Rectal smooth muscle tissue (tissue), 1 donor: ENCODE measurements at regions not wholly inside any gene's neighbourhood (a gene's known extent, or its start where the extent isn't known, plus 50 kb on each side); places are given as distances from the start of the nearest gene placed in this dataset.
"Not testable (repeated sequence)": the region's sequence is repeated elsewhere in the genome, so short reads cannot be mapped to it uniquely, and the experiment has no call there.

Source experiments
- H3K27ac ChIP-seq: one replicate; pipeline ENCODE4 v1.7.0; 2013; ENCODE audit warnings: low read depth, low read length, inconsistent platforms
- H3K27me3 ChIP-seq: one replicate; pipeline ENCODE4 v1.7.0; 2013; ENCODE audit warnings: low read length; ENCODE audit not compliant: control insufficient read depth, insufficient read depth
- H3K36me3 ChIP-seq: one replicate; pipeline ENCODE4 v1.7.0; 2013; ENCODE audit warnings: low read length; ENCODE audit not compliant: control insufficient read depth, insufficient read depth
- H3K4me1 ChIP-seq: one replicate; pipeline ENCODE4 v1.7.0; 2013; ENCODE audit warnings: low read length; ENCODE audit not compliant: control insufficient read depth, insufficient read depth
- H3K4me3 ChIP-seq: one replicate; pipeline ENCODE4 v1.7.0; 2013; ENCODE audit warnings: low read length
- H3K9ac ChIP-seq: one replicate; pipeline ENCODE4 v1.7.0; 2013; ENCODE audit warnings: low read length

DNA sequence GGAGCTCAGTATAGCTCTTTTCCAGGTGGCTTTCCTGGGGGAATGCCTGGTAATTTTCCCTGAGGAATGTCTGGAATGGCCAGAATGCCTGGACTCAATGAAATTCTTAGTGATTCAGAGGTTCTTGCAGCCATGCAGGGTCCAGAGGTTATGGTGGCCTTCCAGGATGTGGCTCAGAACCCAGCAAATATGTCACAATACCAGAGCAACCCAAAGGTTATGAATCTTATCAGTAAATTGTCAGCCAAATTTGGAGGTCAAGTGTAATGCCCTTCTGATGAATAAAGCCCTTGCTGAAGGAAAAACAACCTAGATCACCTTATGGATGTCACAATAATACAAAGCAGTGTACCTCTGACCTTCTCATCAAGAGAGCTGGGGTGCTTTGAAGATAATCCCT is 100.3 kb downstream of the TMEM167A start:
- H3K27ac ChIP-seq, H3K4me1 ChIP-seq, H3K4me3 ChIP-seq, H3K36me3 ChIP-seq, H3K9ac ChIP-seq, H3K27me3 ChIP-seq: not testable (repeated sequence)

DNA sequence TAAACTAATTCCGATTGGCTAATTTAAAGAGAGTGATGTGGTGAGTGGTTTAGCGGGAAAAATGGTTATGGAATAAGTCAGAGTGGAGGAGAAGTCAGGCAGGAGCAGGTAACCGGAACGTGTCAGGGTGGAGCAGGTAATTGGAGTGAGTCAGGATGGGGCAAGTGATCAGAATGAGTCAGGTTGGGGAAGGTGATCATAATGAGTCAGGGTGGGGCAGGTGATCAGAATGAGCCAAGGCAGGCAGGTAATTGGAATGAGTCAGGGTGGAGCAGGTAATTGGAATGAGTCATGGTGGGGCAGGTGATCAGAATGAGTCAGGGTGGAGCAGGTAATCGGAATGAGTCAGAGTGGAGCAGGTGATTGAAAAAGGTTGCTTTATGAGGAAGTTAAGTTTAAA is 101.4 kb downstream of the TMEM167A start:
- Histone ChIP-seq H3K36me3 (no peaks in the 10 kb centered on the region), H3K4me1 (no peaks in the 10 kb centered on the region)

DNA sequence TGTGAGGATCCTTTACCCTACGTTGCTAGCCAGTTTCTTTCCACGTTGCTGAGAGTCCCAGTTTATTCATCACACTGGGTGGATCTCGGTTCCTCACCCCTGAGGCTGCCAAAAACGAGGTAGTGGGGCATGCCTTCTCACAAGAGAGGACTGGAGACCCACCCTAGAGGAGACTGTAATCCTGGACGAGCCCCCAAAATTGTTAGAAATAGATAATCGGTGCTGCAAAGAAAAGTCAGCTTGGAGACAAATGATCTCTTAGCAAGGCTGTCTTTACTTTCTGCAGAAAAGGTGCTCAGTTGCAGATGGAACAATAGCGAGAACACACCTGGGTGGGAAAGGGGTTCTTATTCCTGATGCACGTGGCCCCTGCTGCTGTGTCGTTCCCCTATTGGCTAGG is 101.8 kb downstream of the TMEM167A start:
- H3K27me3 ChIP-seq: no peaks in the 10 kb centered on the region
- H3K27ac ChIP-seq: no peak overlapping the region
- H3K4me1 ChIP-seq: no peaks in the 10 kb centered on the region
- no peak overlapping the region for H3K4me3 ChIP-seq
- H3K9ac ChIP-seq: no peak overlapping the region
- no peaks in the 10 kb centered on the region for H3K36me3 ChIP-seq

More for the DNA sequence above, 101.4 kb downstream of the TMEM167A start:
- Histone ChIP-seq H3K27me3 (no peaks in the 10 kb centered on the region), H3K4me3 (no peak overlapping the region), H3K9ac (no peak overlapping the region), H3K27ac (no peak overlapping the region)

DNA sequence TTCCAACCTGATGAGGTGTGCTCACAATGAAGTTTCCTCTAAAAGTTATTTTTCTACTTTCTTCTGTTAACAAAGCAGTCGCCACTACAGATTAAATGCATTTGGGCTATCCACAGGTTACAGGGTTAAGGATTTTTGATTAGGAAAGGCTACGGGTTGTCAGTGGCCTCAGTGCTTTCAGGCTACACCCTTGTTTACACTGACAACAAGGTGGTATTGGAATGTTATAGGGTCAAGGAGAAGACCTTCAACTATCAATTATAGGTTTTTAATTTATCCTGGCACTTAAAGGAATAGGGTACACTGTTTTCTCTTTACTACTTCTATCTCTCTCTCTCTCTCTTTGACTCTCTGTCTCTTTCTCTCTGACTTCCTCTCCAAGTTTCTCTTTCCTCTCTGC is 102.8 kb downstream of the TMEM167A start:
- not testable (repeated sequence) for H3K27ac ChIP-seq, H3K36me3 ChIP-seq, H3K9ac ChIP-seq, H3K4me3 ChIP-seq, H3K4me1 ChIP-seq, H3K27me3 ChIP-seq

DNA sequence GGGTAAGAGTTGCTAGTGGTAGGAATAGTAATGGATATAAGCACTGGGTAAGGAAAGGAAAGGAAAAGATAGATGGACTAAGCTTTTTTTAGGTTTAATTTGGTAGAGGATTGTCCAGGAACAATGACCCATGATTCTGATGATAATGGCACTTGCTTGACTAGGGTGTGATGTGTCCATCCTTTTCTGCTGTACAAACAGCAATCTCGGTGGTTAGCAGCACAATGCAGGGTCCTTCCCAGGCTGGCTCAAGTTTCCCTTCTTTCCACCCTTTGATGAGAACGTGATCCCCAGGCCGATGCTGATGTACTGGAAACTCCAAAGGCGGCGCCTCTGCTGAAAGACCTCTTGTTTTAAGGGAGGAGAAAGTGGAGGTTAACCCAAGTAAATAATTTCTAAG is 105.3 kb downstream of the TMEM167A start:
- H3K36me3 ChIP-seq: no peaks in the 10 kb centered on the region
- H3K27ac ChIP-seq: no peak overlapping the region
- H3K9ac ChIP-seq: no peak overlapping the region
- no peak overlapping the region for H3K4me3 ChIP-seq
- H3K27me3 ChIP-seq: no peaks in the 10 kb centered on the region
- H3K4me1 ChIP-seq: no peaks in the 10 kb centered on the region

DNA sequence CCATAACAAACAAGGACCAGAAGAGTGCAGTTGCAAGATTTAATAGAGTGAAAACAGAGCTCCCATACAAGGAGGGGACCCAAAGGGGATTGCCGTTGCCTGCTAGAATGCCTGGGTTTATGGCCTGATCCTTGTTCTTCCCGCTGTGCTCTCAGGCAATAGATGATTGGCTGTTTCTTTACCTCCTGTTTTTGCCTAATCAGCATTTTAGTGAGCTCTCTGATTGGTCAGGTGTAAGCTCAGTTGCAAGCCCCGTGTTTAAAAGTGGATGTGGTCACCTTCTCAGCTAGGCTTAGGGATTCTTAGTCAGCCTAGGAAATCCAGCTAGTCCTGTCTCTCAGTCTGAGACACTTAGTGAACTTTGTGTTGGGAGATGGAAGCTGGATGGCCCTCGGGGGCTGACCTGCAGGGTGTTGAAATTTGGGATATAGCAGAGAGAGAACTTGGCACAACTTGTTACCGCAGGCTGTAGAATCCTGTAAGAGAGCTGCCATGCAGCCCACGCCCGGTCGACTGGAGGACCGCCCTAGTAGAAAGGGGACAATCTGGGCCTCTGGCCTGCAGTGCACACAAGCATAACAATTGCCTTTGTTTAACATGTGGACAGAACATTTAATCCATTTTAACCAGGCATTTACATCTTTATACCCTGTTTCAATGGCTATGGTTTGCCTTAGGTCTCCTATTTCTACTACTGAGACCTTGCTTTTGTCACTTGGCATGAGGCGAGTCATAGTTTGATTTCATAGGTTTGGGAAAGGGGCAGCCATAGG is 106.0 kb downstream of the TMEM167A start:
- not testable (repeated sequence) for H3K27ac ChIP-seq, H3K27me3 ChIP-seq, H3K36me3 ChIP-seq, H3K9ac ChIP-seq, H3K4me1 ChIP-seq, H3K4me3 ChIP-seq

DNA sequence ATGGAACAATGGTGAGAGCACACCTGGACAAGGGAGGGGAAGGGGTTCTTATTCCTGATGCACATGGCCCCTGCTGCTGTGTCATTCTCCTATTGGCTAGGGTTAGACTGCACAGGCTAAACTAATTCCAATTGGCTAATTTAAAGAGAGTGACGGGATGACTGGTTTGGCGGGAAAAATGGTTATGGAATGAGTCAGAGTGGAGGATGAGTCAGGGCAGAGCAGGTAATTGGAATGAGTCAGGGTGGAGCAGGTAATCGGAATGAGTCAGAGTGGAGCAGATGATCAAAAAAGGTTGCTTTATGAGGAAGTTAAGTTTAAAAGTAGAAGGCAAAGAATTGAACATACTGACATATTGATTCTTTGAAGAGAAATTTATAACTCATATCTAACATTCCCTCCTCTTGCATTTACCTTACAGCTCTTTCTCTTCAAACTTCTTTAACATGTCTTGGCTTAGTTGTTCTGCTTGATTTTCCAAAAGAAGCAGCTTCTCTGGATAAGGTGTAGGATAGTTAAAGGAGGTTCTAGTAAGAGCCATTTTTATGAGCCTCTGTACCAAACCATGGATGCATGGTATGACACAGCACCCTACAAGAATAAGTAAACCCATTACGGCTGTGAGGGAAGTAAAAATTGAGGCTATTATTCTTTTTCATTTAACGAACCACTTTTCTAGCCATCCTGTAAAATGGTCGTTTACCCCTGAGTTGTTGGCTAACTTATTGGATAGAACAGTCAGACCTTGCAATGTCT is 107.8 kb downstream of the TMEM167A start:
- not testable (repeated sequence) for H3K4me1 ChIP-seq, H3K4me3 ChIP-seq

DNA sequence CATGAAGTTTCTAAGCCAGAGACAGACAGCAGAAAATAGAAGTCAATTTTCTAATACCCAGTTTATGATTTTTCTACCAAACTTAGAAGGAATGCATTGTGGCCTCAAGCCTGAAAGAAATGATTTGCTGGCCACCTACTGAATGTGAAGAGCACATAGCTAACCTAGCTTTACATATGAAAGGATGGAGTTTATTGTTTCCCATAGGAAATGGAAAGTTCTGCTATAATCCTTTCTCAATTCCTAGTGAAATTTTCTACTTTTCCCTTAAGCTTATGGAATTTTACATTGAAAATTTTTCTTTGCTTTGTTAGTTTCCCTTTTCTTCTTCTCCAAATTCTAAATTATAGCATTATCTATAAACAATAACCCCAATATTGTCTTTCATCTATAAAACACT is 110.1 kb downstream of the TMEM167A start:
- no peaks in the 10 kb centered on the region for H3K36me3 ChIP-seq
- no peak overlapping the region for H3K27ac ChIP-seq
- H3K9ac ChIP-seq: no peak overlapping the region
- H3K4me1 ChIP-seq: no peaks in the 10 kb centered on the region
- H3K4me3 ChIP-seq: no peak overlapping the region
- H3K27me3 ChIP-seq: no peaks in the 10 kb centered on the region

More for the DNA sequence above, 107.8 kb downstream of the TMEM167A start:
- H3K9ac ChIP-seq, H3K27me3 ChIP-seq, H3K36me3 ChIP-seq, H3K27ac ChIP-seq: not testable (repeated sequence)

DNA sequence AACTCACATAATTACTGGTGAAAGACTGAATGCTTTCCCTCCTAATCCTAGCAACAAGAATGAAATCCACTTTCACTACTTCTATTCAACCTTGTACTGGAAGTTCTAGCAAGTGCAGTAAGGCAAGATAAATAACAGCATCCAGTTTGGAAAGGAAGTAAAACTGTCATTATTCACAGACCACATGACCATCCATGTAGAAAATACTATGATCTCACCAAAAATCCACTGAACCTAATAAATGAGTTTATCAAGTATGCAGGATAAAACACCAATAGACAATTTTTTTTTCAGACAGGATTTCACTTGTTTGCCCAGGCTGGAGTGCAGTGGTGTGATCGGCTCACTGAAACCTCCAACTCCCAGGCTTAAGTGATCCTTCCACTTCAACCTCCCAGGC is 117.7 kb downstream of the TMEM167A start:
- Histone ChIP-seq H3K4me3 (no peak overlapping the region), H3K36me3 (no peaks in the 10 kb centered on the region), H3K27me3 (no peaks in the 10 kb centered on the region), H3K9ac (no peak overlapping the region), H3K4me1 (no peaks in the 10 kb centered on the region), H3K27ac (no peak overlapping the region)

DNA sequence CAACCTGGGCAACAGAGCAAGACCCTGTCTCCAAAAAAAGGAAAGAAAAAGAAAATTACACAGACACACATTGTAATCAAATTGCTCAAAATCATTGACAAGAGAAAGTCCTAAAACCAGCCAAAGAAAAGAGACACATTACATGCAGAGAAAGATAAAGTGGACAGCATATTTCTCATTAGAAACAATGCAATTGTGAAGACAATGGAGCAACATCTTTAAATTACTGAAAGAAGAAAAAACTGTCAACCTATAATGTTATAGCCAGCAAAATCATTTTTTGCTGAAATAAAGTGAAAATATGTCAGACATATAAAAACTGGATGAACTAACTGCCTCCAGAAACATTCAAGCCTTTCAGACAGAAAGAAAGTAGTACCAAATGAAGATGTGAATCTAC is 120.6 kb downstream of the TMEM167A start:
- Histone ChIP-seq H3K4me1 (no peaks in the 10 kb centered on the region), H3K27ac (no peak overlapping the region), H3K27me3 (no peaks in the 10 kb centered on the region), H3K9ac (no peak overlapping the region), H3K36me3 (no peaks in the 10 kb centered on the region), H3K4me3 (no peak overlapping the region)

DNA sequence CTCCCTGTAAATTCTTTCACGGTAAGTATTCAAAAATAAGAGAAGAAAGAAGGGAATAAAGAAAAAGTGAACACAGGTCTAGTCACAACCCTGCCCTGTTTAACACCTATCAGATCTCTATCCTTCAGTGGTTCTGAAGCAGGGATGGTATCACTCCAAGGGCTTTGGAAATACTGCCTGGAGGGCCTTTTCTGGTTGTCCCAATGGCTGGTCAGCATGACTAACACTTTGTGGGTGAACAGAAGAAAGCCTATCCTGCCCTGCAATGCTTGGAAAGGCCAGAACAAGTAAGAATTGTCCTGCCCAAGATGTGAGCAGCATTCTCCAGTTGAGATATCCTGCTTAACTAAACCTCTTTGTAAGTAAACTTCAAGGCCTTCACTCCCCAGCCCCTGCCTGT is 124.9 kb downstream of the TMEM167A start:
- H3K27ac ChIP-seq: no peak overlapping the region
- no peaks in the 10 kb centered on the region for H3K4me1 ChIP-seq
- H3K36me3 ChIP-seq: no peaks in the 10 kb centered on the region
- H3K9ac ChIP-seq: no peak overlapping the region
- H3K4me3 ChIP-seq: no peak overlapping the region
- no peaks in the 10 kb centered on the region for H3K27me3 ChIP-seq

DNA sequence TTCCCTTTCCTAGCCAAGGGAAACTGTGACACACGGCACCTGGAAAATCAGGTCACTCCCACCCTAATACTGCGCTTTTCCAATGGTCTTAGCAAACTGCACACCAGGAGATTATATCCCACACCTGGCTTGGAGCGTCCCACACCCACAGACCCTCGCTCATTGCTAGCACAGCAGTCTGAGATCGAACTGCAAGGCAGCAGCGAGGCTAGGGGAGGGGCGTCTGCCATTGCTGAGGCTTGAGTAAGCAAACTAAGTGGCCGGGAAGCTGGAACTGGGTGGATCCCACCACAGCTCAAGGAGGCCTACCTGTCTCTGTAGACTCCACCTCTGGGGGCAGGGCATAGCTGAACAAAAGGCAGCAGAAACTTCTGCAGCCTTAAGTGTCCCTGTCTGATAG is 132.9 kb downstream of the TMEM167A start:
- not testable (repeated sequence) for H3K36me3 ChIP-seq, H3K9ac ChIP-seq, H3K4me3 ChIP-seq, H3K27me3 ChIP-seq, H3K27ac ChIP-seq, H3K4me1 ChIP-seq
